ENCODE measurements at regions not wholly inside any gene's neighbourhood (a gene's known extent, or its start where the extent isn't known, plus 50 kb on each side); places are given as distances from the start of the nearest gene placed in this dataset.

DNA sequence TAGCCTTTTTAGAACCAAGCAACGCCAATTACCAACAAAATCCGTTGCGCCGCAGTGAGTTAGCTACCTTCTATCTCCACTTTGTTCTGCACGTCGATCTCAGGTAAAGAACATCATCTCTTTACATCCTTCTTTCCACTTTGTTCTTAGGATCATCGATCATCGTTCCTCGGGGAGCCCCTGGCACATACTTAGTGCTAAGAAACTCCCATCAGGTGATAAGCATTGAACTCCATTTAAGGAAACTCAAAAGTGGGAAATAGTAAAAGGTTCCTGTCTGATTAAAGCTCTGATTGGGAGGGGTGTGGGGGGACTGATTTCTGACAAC lies 227.0 kb upstream of the PRSS16 start:
- Histone ChIP-seq H3K79me2 (ENCODE audit: insufficient read depth, low read length) (no peaks in the 10 kb centered on the region), H3K27me3 (ENCODE audit: control insufficient read depth in 1 of 2, insufficient read depth in 2 of 2, low read length in 2 of 2) (no peaks in the 10 kb centered on the region), H3K9me3 (ENCODE audit: low read length) (peaks cover 18% of the 10 kb centered on the region), H3K36me3 (replicated peaks in 1 of 2; ENCODE audit: control insufficient read depth in 1 of 2, insufficient read depth in 2 of 2, low read length in 2 of 2) (no peaks in the 10 kb centered on the region), H2AFZ (ENCODE audit: low read length) (no peak overlapping the region), H3K9ac (ENCODE audit: insufficient read depth, low read depth, low read length) (no peak overlapping the region), H3K27ac (ENCODE audit: extremely low read length, insufficient read depth, low read length) (no peak overlapping the region), H3K4me3 (replicated peaks in 1 of 3; ENCODE audit: insufficient read depth in 1 of 3, low read depth in 2 of 3, low read length in 3 of 3) (no peak overlapping the region), H3K4me2 (ENCODE audit: low read depth, low read length) (no peak overlapping the region), H3K4me1 (ENCODE audit: insufficient read depth, low read length) (no peaks in the 10 kb centered on the region), H4K20me1 (ENCODE audit: insufficient read depth, low read length) (no peaks in the 10 kb centered on the region)
- DNase-seq (ENCODE audit: low spot score) (no peak), ATAC-seq (no peak), FAIRE-seq (no peak)
- BruUV-seq (replicated peaks) = no TSS peak
- TF ChIP-seq ERF (CRISPR knock-in tag; IDR thresholded peaks at IDR 0.05) (no peak), SNAPC5 (CRISPR knock-in tag; IDR thresholded peaks at IDR 0.05; ENCODE audit: borderline replicate concordance) (no peak), RBAK (CRISPR knock-in tag; IDR thresholded peaks at IDR 0.05) (no peak), ZNF781 (CRISPR knock-in tag; IDR thresholded peaks at IDR 0.05; ENCODE audit: borderline replicate concordance, not compliant biosample characterization) (no peak), SIN3A (IDR thresholded peaks at IDR 0.05; ENCODE audit: borderline replicate concordance, low read depth, low read length) (no peak), MZF1 (CRISPR knock-in tag; IDR thresholded peaks at IDR 0.05; ENCODE audit: borderline replicate concordance) (no peak), ZNF17 (CRISPR knock-in tag; IDR thresholded peaks at IDR 0.05) (no peak), ZNF737 (CRISPR knock-in tag; IDR thresholded peaks at IDR 0.05; ENCODE audit: borderline replicate concordance) (no peak), JARID2 (CRISPR knock-in tag; IDR thresholded peaks at IDR 0.05; ENCODE audit: insufficient replicate concordance) (no peak)
- TF ChIP-seq, protein P1, sequence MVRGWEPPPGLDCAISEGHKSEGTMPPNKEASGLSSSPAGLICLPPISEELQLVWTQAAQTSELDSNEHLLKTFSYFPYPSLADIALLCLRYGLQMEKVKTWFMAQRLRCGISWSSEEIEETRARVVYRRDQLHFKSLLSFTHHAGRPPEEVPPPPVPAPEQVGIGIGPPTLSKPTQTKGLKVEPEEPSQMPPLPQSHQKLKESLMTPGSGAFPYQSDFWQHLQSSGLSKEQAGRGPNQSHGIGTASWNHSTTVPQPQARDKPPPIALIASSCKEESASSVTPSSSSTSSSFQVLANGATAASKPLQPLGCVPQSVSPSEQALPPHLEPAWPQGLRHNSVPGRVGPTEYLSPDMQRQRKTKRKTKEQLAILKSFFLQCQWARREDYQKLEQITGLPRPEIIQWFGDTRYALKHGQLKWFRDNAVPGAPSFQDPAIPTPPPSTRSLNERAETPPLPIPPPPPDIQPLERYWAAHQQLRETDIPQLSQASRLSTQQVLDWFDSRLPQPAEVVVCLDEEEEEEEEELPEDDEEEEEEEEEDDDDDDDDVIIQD (CRISPR knock-in tag; IDR thresholded peaks at IDR 0.05; ENCODE audit: low read depth) = no peak
- TF ChIP-seq, protein P2, sequence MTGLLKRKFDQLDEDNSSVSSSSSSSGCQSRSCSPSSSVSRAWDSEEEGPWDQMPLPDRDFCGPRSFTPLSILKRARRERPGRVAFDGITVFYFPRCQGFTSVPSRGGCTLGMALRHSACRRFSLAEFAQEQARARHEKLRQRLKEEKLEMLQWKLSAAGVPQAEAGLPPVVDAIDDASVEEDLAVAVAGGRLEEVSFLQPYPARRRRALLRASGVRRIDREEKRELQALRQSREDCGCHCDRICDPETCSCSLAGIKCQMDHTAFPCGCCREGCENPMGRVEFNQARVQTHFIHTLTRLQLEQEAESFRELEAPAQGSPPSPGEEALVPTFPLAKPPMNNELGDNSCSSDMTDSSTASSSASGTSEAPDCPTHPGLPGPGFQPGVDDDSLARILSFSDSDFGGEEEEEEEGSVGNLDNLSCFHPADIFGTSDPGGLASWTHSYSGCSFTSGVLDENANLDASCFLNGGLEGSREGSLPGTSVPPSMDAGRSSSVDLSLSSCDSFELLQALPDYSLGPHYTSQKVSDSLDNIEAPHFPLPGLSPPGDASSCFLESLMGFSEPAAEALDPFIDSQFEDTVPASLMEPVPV (CRISPR knock-in tag; IDR thresholded peaks at IDR 0.05) = no peak
- TF ChIP-seq, protein P3, sequence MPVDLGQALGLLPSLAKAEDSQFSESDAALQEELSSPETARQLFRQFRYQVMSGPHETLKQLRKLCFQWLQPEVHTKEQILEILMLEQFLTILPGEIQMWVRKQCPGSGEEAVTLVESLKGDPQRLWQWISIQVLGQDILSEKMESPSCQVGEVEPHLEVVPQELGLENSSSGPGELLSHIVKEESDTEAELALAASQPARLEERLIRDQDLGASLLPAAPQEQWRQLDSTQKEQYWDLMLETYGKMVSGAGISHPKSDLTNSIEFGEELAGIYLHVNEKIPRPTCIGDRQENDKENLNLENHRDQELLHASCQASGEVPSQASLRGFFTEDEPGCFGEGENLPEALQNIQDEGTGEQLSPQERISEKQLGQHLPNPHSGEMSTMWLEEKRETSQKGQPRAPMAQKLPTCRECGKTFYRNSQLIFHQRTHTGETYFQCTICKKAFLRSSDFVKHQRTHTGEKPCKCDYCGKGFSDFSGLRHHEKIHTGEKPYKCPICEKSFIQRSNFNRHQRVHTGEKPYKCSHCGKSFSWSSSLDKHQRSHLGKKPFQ (CRISPR knock-in tag; IDR thresholded peaks at IDR 0.05; ENCODE audit: insufficient replicate concordance) = no peak
- ChIA-PET CTCF (ENCODE audit: low intra/inter-chr PET ratio, low total read pairs) (no interaction called here), POLR2A (no interaction called here)
- intact Hi-C loops (cut with micrococcal nuclease; ENCODE audit: unreplicated experiment) (no loop called here), in situ Hi-C loops (cut with HindIII; ENCODE audit: extremely low pct_ligation_motif_present, low pct_unique_long_range_greater_than_20kb) (no loop called here)
- WGBS (ENCODE audit: low lambda C conversion rate) = 87% methylated on average over 9 of the region's 9 CpGs

All from HepG2 (cell line).